ENCODE measurements at regions not wholly inside any gene's neighbourhood (a gene's known extent, or its start where the extent isn't known, plus 50 kb on each side); places are given as distances from the start of the nearest gene placed in this dataset.
"Not testable (repeated sequence)": the region's sequence is repeated elsewhere in the genome, so short reads cannot be mapped to it uniquely, and the experiment has no call there.

- H3K27ac ChIP-seq = no peak overlapping the region
- TF ChIP-seq, protein P1, sequence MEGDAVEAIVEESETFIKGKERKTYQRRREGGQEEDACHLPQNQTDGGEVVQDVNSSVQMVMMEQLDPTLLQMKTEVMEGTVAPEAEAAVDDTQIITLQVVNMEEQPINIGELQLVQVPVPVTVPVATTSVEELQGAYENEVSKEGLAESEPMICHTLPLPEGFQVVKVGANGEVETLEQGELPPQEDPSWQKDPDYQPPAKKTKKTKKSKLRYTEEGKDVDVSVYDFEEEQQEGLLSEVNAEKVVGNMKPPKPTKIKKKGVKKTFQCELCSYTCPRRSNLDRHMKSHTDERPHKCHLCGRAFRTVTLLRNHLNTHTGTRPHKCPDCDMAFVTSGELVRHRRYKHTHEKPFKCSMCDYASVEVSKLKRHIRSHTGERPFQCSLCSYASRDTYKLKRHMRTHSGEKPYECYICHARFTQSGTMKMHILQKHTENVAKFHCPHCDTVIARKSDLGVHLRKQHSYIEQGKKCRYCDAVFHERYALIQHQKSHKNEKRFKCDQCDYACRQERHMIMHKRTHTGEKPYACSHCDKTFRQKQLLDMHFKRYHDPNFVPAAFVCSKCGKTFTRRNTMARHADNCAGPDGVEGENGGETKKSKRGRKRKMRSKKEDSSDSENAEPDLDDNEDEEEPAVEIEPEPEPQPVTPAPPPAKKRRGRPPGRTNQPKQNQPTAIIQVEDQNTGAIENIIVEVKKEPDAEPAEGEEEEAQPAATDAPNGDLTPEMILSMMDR (conservative IDR thresholded peaks at IDR 0.05) = no peak
Measured at GRCh38 chr4:189129044-189129694, 811.5 kb upstream of the FRG1 start.

DNA sequence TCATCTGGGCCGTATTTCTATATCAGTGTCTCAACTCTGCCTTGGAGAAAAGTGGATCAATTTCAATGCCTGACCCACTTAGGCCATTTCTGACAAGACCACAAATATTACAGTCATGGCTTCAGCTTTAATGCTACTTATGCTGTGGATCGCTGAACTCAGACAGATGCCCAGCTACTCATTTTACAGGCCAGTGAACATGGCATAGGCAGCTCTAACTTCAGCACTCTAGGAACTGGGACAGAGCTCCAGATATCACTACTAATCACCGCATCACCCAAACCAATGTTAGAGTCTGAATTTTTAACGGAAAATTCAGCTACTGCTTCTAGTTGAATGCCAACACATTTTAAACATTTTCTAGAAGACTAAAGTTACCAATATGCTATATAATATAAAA lies 809.6 kb upstream of the FRG1 start:
- H3K27ac ChIP-seq = no peak overlapping the region
- TF ChIP-seq, protein P1 (conservative IDR thresholded peaks at IDR 0.05) = no peak

GRCh38 chr4:189136462-189136861 lies 804.2 kb upstream of the FRG1 start:
- no peak overlapping the region for H3K27ac ChIP-seq
- TF ChIP-seq, protein P1 (conservative IDR thresholded peaks at IDR 0.05) = no peak

DNA sequence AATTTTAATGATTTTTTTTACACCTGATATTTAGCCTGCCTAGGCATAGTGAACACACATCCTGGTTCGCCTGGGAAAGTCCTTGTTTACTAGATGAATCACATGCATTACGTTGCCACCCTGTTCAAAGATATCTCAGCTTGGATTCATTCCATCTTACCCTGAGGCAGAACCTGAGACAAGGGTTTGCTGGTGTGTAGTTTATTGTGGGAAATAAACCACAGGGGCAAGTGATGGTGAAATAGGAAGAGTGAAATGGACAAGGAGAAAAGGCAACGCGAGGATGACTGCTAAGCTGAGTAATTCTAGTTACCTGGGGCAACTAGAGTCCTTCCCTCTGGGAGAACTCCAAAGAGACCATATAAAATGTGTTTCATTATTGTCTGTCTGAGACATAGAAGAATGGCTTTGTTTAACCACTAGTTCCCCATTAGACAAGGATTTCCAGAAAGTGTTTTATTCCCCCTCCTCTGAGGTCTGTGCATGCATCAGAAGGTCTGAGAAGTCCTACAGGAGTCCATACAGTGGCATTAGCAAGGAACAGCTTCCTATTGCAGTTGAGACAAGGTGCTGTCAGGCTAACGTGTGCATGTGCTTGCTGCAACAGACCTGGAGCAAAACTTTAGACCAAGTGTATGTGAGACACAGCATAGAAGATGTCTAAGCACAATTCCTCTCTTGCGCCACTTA lies 797.3 kb upstream of the FRG1 start:
- no peak overlapping the region for H3K27ac ChIP-seq
- TF ChIP-seq, protein P1 (conservative IDR thresholded peaks at IDR 0.05) = no peak

DNA sequence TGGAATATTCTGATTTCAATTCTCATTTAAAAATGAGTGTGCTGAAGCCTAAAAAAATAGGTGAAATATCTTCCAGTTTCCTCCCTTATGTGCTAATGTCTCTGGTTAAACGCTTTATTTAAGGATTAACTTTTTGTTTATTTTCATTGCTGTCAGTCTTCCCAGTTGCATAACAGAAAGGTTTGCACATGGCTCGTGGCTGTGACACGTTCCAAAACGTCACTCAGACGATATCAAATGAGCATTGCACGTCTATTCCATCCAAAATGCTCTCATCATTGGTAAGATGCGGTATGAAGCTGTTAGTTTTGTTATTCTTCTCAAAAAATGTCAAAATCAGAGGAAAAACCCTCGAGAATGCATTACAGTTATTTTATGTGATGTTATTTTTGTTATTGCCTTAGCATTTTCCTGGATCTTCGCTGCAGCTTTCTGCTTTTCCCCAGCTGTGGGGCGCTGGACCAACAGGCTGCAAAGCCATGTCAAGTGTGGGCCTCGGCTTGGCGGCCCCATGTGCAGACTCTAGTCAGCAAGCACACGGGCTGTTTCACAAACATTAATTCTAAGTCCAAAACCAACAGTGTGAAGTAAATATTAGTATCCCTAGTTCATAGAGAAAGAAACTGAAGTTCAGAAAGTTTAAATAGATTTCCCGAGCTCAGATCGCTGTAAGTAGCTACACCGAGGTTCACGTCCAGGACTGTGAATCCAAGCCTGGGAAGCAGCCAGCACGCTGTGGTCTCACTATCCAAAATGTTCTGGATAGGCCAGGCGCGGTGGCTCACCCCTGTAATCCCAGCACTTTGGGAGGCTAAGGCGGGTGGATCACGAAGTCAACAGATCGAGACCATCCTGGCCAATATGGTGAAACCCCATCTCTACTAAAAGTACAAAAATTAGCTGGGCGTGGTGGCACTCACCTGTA lies 793.4 kb upstream of the FRG1 start:
- H3K27ac ChIP-seq = no peak overlapping the region
- TF ChIP-seq, protein P1 (conservative IDR thresholded peaks at IDR 0.05) = no peak

- not testable (repeated sequence) for H3K27ac ChIP-seq
Measured at GRCh38 chr4:189155083-189155482, 785.6 kb upstream of the FRG1 start.

DNA sequence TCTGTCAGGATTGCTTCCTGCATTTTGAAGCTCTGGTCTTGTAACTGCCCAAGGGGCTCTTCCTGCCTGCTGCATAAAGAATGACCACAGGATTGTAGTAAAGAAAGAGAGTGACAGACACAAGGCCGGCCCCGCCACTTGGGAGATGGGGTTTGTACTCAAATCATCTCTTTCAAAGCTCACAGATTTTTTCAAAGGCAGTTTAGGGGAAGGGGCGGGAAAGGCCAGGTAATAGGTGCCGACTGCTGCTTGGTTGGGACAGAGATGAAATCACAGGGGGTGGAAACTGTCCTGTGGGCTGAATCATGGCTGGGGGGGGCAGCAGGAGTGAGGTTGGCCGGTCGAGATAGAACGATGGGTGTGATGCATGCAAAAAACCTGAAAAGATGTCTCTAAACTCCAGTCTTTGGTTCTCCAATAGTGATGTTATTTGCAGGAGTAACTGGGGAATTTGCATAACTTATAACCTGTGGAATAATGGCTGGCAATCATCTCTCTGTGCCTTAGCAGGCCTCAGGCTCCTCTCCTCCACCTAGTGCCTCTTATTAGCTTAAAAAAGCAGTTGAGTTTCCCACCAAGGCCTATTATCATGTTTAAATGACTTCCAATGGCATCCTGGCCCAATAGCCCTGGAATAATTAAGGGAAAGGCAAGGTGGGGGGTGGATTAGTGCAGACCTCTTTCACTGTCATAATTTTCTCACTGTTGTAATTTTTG lies 778.4 kb upstream of the FRG1 start:
- no peak overlapping the region for H3K27ac ChIP-seq
- TF ChIP-seq, protein P1 (conservative IDR thresholded peaks at IDR 0.05) = no peak

Data from VCaP (cell line).